SK-N-MC (cell line): ENCODE measurements at regions not wholly inside any gene's neighbourhood (a gene's known extent, or its start where the extent isn't known, plus 50 kb on each side); places are given as distances from the start of the nearest gene placed in this dataset.

Experiments used
- EZH2 ChIP-seq: fragments of 200-600 bp; sonication (generic); IDR thresholded peaks from one replicate; pipeline ENCODE4 v1.6.1; 2017; ENCODE audit warnings: antibody characterized with exemption
- FOXP2 ChIP-seq: optimal IDR thresholded peaks from 2 replicates; pipeline ENCODE3; 2011; ENCODE audit warnings: mild to moderate bottlenecking, moderate library complexity; ENCODE audit not compliant: insufficient read depth; ENCODE audit errors: extremely low read length, control extremely low read depth
- POLR2AphosphoS5 ChIP-seq: IDR thresholded peaks from 2 replicates; pipeline ENCODE4 v1.6.1; 2012; ENCODE audit warnings: mild to moderate bottlenecking, low read depth, low read length, borderline replicate concordance

DNA sequence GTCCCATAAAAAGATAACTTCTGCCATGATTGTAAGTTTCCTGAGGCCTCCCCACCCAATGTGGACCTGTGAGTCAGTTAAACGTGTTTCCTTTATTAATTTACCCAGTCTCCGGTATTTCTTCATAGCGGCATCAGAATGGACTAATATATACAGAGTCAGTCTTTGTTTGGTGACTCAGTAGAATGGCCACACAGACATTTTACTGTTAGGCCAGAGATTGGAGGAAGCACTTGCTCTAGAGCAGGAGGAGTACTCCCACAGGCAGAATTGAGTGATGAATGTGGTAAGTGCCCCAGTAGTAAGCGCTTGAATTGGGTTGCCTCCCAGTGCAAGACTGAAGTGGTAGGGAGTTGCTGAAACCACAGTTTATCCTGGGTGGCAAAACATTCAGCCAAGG lies 149.5 kb upstream of the SMIM30 start:
- TF ChIP-seq POLR2AphosphoS5 (no peak), FOXP2 (no peak), EZH2 (no peak)
